Calu3 (cell line): ENCODE measurements at regions not wholly inside any gene's neighbourhood (a gene's known extent, or its start where the extent isn't known, plus 50 kb on each side); places are given as distances from the start of the nearest gene placed in this dataset.

Experiments
- BruUV-seq: library from RNA; stranded (reverse); fragments of 400-500 nt; replicated peaks from 2 replicates; lab custom pipeline; 2021; lab: Mats Ljungman, UMichigan
- CTCF ChIA-PET: fragments of 300-600 bp; sonication (Branson Sonifier 250); formaldehyde crosslinking; loops from one replicate; lab custom pipeline; 2022; ENCODE audit warnings: antibody characterized with exemption; lab: Charles Lee
- DNase-seq: peaks from one replicate; pipeline ENCODE4 v3.0.0; 2022
- H3K27ac Mint-ChIP-seq: one replicate; pipeline ENCODE4 v1.8.0; 2022; ENCODE audit warnings: mixed read lengths; ENCODE audit not compliant: unreplicated experiment
- H3K27me3 Mint-ChIP-seq: one replicate; pipeline ENCODE4 v1.8.0; 2022; ENCODE audit warnings: mixed read lengths; ENCODE audit not compliant: unreplicated experiment
- H3K36me3 Mint-ChIP-seq: one replicate; pipeline ENCODE4 v1.8.0; 2022; ENCODE audit warnings: mild to moderate bottlenecking, moderate library complexity, mixed read lengths; ENCODE audit not compliant: insufficient read depth, unreplicated experiment
- H3K4me1 Mint-ChIP-seq: one replicate; pipeline ENCODE4 v1.8.0; 2022; ENCODE audit warnings: mild to moderate bottlenecking, low read depth, mixed read lengths; ENCODE audit not compliant: unreplicated experiment
- H3K4me3 Mint-ChIP-seq: one replicate; pipeline ENCODE4 v1.8.0; 2022; ENCODE audit warnings: mild to moderate bottlenecking, low read depth, moderate library complexity, mixed read lengths; ENCODE audit not compliant: unreplicated experiment
- H3K9me3 Mint-ChIP-seq: one replicate; pipeline ENCODE4 v1.8.0; 2022; ENCODE audit warnings: low read depth, mixed read lengths; ENCODE audit not compliant: unreplicated experiment
- intact Hi-C: fragments of 100-400 bp; cut with micrococcal nuclease; formaldehyde crosslinking; loops from one replicate; pipeline ENCODE4 v1.10.0; 2022; ENCODE audit not compliant: unreplicated experiment
- TF ChIP-seq, protein P1 (sequence below): fragments of 200-600 bp; IDR thresholded peaks from one replicate; pipeline ENCODE4 v1.8.0; 2022; ENCODE audit warnings: antibody characterized with exemption; ENCODE audit not compliant: unreplicated experiment

GRCh38 chrX:65600106-65600505 lies 65.5 kb upstream of the LAS1L start:
- H3K9me3 Mint-ChIP-seq: no peaks in the 10 kb centered on the region
- no peaks in the 10 kb centered on the region for H3K27me3 Mint-ChIP-seq
- CTCF ChIA-PET: no interaction called here
- H3K27ac Mint-ChIP-seq: no peak overlapping the region
- TF ChIP-seq, protein P1, sequence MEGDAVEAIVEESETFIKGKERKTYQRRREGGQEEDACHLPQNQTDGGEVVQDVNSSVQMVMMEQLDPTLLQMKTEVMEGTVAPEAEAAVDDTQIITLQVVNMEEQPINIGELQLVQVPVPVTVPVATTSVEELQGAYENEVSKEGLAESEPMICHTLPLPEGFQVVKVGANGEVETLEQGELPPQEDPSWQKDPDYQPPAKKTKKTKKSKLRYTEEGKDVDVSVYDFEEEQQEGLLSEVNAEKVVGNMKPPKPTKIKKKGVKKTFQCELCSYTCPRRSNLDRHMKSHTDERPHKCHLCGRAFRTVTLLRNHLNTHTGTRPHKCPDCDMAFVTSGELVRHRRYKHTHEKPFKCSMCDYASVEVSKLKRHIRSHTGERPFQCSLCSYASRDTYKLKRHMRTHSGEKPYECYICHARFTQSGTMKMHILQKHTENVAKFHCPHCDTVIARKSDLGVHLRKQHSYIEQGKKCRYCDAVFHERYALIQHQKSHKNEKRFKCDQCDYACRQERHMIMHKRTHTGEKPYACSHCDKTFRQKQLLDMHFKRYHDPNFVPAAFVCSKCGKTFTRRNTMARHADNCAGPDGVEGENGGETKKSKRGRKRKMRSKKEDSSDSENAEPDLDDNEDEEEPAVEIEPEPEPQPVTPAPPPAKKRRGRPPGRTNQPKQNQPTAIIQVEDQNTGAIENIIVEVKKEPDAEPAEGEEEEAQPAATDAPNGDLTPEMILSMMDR: no peak
- no peaks in the 10 kb centered on the region for H3K36me3 Mint-ChIP-seq
- no peaks in the 10 kb centered on the region for H3K4me1 Mint-ChIP-seq
- H3K4me3 Mint-ChIP-seq: no peak overlapping the region
- BruUV-seq: no TSS peak
- DNase-seq: no peak
- intact Hi-C loops: no loop called here

- peaks cover 9% of the 10 kb centered on the region for H3K27me3 Mint-ChIP-seq
- CTCF ChIA-PET: no interaction called here
- TF ChIP-seq, protein P1: no peak
- BruUV-seq: no TSS peak
- DNase-seq: no peak
- no peak overlapping the region for H3K27ac Mint-ChIP-seq
- no peaks in the 10 kb centered on the region for H3K9me3 Mint-ChIP-seq
- no peaks in the 10 kb centered on the region for H3K36me3 Mint-ChIP-seq
- intact Hi-C loops: loop anchor here (5.0 kb wide), 2 partner anchors 69 to 149 kb away; partner anchors contain the start of gene MSN
- no peak overlapping the region for H3K4me3 Mint-ChIP-seq
- no peaks in the 10 kb centered on the region for H3K4me1 Mint-ChIP-seq
Observed at GRCh38 chrX:65598559-65599147, 64.1 kb upstream of the LAS1L start.

DNA sequence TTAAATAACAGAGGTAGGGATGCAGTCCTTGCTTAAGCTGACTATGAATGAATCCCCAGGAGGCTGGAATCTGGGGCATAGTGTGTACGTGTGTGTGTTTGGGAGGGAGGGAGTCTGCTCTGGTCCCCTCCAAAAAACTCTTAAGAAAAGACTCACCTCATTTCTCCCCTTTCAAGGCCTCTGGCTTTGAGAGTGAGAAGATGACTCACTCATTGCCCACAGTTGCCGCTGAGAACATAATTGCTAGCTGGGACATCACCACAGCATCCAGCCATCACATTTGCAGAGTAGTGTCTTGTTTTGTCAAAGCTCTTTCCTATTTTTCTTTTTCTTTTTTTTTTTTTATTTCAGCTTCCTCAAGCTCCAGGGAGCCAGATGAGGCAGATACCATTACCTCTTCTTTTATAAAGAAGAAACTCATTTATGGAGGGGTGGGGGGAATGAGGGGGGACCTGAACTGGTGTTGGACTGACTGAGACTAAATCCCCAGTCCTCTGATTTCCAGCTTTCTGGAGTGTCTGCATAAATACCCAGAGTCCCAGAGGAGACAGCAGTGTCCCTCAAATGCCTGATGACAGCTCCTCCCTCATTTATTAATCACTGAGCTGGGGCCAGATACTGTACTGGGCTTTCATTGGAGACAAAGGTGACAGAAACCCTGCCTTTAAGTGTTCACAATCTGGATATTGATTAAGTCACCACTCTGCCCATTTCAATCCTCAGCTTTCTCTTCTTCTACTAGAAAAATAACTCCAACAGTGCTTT lies 61.9 kb upstream of the LAS1L start:
- Mint-ChIP-seq H3K36me3 (no peaks in the 10 kb centered on the region), H3K27ac (no peak overlapping the region), H3K4me3 (no peak overlapping the region), H3K9me3 (no peaks in the 10 kb centered on the region), H3K27me3 (peaks cover 14% of the 10 kb centered on the region), H3K4me1 (no peaks in the 10 kb centered on the region)
- TF ChIP-seq, protein P1: no peak
- CTCF ChIA-PET: interaction anchor here (0.6 to 1.2 kb wide), 3 partner anchors 107 to 923 kb away, joined by 3 to 4 read pairs (median 3); no protein-coding TSS in a partner anchor
- no peak for DNase-seq
- intact Hi-C loops: loop anchor here (5.0 kb wide), 2 partner anchors 71 to 151 kb away; partner anchors contain the start of gene MSN
- no TSS peak for BruUV-seq

DNA sequence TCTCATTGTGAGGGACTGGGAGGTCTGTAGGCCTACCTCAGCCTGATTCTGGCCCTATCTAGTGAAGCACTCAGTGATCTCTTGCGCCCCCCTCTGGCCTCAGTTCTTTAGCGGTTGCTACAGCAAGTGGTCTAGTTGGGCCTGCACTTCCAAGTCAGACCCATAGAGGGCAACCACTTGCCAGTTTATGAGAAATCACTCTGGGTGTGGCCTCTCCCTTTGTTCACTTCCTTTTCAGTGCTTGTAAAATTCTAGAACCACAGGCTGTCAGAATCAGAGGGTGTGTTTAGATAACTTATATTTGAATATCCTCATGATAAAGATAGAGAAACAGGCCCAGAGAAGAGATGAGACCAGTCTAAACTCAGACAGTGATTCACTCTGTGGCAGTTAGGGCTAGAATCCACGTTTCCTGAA lies 60.9 kb upstream of the LAS1L start:
- no peak overlapping the region for H3K4me3 Mint-ChIP-seq
- no peak overlapping the region for H3K27ac Mint-ChIP-seq
- TF ChIP-seq, protein P1: peak; percentile 91
- no peaks in the 10 kb centered on the region for H3K36me3 Mint-ChIP-seq
- BruUV-seq: no TSS peak
- intact Hi-C loops: loop anchor here (1.0 to 5.0 kb wide), 4 partner anchors 72 to 391 kb away; partner anchors contain the start of gene MSN
- peaks cover 14% of the 10 kb centered on the region for H3K27me3 Mint-ChIP-seq
- peak; percentile 90 for DNase-seq
- H3K4me1 Mint-ChIP-seq: no peaks in the 10 kb centered on the region
- CTCF ChIA-PET: no interaction called here
- no peaks in the 10 kb centered on the region for H3K9me3 Mint-ChIP-seq
